Uterus (tissue), 3 donors: ENCODE measurements at regions not wholly inside any gene's neighbourhood (a gene's known extent, or its start where the extent isn't known, plus 50 kb on each side); places are given as distances from the start of the nearest gene placed in this dataset.

Experiments used
- DNase-seq, 2 donors: peaks; one replicate each; pipeline ENCODE4 v3.0.0-alpha.2; 2019 to 2020
- H3K27ac ChIP-seq, 2 donors: fragments of 200-600 bp; sonication (generic); 1 replicate in 1 of 2; 2 replicates in 1 of 2; pipeline ENCODE4 v1.5.1; 2016 to 2018
- H3K27me3 ChIP-seq, 2 donors: fragments of 200-600 bp; sonication (generic); one replicate each; pipeline ENCODE4 v1.5.1; 2018 to 2019; ENCODE audit warnings: control low read depth in 1 of 2
- H3K36me3 ChIP-seq, 2 donors: fragments of 200-600 bp; sonication (generic); one replicate each; pipeline ENCODE4 v1.5.1; 2019; ENCODE audit warnings: control low read depth in 1 of 2
- H3K4me1 ChIP-seq, 2 donors: fragments of 200-600 bp; sonication (generic); one replicate each; pipeline ENCODE4 v1.5.1; 2018 to 2019; ENCODE audit warnings: control low read depth in 1 of 2
- H3K4me3 ChIP-seq, 2 donors: fragments of 200-600 bp; sonication (generic); 1 replicate in 1 of 2; 2 replicates in 1 of 2; pipeline ENCODE4 v1.5.1; 2018 to 2019; ENCODE audit warnings: mild to moderate bottlenecking in 1 of 2
- H3K9me3 ChIP-seq, 2 donors: fragments of 200-600 bp; sonication (generic); one replicate each; pipeline ENCODE4 v1.5.1; 2019; ENCODE audit warnings: control low read depth in 1 of 2
- POLR2A ChIP-seq, 2 donors: fragments of 450-650 bp; IDR thresholded peaks; one replicate each; pipeline ENCODE4 v1.6.1; 2016; ENCODE audit warnings: antibody characterized with exemption in 2 of 2, mild to moderate bottlenecking in 1 of 2, moderate library complexity in 1 of 2
- intact Hi-C: fragments of 100-400 bp; cut with DNase I; formaldehyde crosslinking; loops from one replicate; pipeline ENCODE4 v1.15.1; 2023; ENCODE audit warnings: low total_unique reads
- TF ChIP-seq, protein P1 (sequence below), 4 experiments: fragments of 200-600 bp in 2 of 4; fragments of 450-650 bp in 2 of 4; sonication (generic) in 2 of 4; IDR thresholded peaks; one replicate each; pipeline ENCODE4 v1.5.1; 2016 to 2019; ENCODE audit warnings: antibody characterized with exemption in 4 of 4, mild to moderate bottlenecking in 2 of 4, moderate library complexity in 1 of 4
- donor health status: DM: yes; HTN: yes; CAD: no.

DNA sequence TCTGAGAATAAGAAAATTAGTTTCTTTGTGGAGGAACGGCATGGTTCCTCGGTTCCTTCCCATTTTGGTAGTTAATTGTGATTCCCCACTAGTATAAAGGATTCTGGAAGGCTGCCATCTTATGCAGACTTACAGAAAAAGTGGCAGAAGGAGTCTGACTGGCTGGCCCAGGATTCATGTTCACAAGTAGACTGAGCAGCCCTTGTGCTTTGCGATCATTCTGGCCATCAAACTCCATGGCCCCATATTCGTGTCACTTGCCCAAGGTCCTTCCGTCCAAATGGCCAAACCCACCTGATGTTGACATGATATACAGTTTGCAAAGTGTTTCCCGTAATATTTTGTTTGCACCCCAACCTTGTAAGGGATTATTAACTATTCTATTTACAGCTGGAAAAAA, 297.2 kb upstream of the AMIGO2 start:
- intact Hi-C loops: no loop called here
- TF ChIP-seq, protein P1, sequence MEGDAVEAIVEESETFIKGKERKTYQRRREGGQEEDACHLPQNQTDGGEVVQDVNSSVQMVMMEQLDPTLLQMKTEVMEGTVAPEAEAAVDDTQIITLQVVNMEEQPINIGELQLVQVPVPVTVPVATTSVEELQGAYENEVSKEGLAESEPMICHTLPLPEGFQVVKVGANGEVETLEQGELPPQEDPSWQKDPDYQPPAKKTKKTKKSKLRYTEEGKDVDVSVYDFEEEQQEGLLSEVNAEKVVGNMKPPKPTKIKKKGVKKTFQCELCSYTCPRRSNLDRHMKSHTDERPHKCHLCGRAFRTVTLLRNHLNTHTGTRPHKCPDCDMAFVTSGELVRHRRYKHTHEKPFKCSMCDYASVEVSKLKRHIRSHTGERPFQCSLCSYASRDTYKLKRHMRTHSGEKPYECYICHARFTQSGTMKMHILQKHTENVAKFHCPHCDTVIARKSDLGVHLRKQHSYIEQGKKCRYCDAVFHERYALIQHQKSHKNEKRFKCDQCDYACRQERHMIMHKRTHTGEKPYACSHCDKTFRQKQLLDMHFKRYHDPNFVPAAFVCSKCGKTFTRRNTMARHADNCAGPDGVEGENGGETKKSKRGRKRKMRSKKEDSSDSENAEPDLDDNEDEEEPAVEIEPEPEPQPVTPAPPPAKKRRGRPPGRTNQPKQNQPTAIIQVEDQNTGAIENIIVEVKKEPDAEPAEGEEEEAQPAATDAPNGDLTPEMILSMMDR (IDR thresholded peaks at IDR 0.05): no peak
- no peak for TF ChIP-seq POLR2A (IDR thresholded peaks at IDR 0.05)
- Histone ChIP-seq H3K27me3 (no peaks in the 10 kb centered on the region), H3K9me3 (no peaks in the 10 kb centered on the region), H3K27ac (peak overlapping the region; percentile 83 to 86), H3K4me1 (peaks cover 0 to 9% of the 10 kb centered on the region in 2 donors), H3K4me3 (no peak overlapping the region), H3K36me3 (no peaks in the 10 kb centered on the region)
- DNase-seq: no peak

DNA sequence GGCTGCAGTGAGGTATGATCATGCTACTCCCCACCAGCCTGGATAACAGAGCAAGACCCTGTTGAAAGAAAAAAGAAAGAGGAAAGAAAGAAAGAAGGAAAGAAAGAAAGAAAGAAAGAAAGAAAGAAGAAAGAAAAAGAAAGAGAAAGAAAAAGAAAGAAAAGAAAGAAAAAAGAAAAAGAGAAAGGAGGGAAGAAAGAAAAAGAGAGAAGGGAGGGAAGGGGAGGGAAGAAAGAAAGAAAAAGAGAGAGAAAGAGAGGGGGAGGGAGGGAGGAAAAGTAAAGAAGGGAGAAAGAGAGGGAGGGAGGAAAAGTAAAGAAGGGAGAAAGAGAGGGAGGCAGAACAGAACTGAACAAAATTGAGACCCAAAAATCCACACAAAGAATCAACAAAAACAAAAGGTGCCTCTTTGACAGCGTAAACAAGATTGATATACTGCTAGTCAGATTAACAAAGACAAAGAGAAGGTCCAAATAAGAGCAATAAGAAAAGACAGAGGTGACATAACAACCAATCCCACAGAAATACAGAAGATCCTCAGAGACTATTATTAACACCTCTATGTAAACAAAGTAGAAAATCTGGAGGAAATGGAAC, 293.9 kb upstream of the AMIGO2 start:
- Histone ChIP-seq H3K9me3 (no peaks in the 10 kb centered on the region), H3K27ac (no peak overlapping the region), H3K27me3 (no peaks in the 10 kb centered on the region), H3K4me1 (peaks cover 0 to 9% of the 10 kb centered on the region in 2 donors), H3K36me3 (no peaks in the 10 kb centered on the region), H3K4me3 (no peak overlapping the region)
- DNase-seq: no peak
- intact Hi-C loops: no loop called here
- TF ChIP-seq, protein P1 (IDR thresholded peaks at IDR 0.05): no peak
- TF ChIP-seq POLR2A (IDR thresholded peaks at IDR 0.05): no peak

DNA sequence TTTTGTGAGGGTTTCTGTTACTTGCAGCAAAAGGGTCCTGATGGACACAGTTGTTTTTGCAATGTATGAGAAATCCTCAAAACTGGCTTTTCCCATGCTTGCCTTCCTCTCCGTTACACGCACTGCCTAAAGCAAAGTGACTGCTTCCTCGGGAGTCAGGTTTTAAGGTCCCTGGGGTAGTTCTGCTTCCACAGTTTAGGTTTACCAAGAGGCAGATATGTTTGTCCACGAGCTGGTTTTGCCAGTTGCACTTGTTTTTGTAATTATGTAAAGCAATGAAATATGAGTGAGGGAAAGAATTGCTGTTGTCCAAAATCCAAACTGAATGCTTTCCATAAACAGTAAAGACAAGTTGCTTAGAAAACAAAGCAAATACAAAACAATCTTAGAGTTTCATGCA, 290.7 kb upstream of the AMIGO2 start:
- Histone ChIP-seq H3K36me3 (no peaks in the 10 kb centered on the region), H3K9me3 (no peaks in the 10 kb centered on the region), H3K27me3 (no peaks in the 10 kb centered on the region), H3K4me3 (no peak overlapping the region), H3K27ac (no peak overlapping the region), H3K4me1 (no peaks in the 10 kb centered on the region)
- TF ChIP-seq POLR2A (IDR thresholded peaks at IDR 0.05): no peak
- no peak for DNase-seq
- intact Hi-C loops: no loop called here

DNA sequence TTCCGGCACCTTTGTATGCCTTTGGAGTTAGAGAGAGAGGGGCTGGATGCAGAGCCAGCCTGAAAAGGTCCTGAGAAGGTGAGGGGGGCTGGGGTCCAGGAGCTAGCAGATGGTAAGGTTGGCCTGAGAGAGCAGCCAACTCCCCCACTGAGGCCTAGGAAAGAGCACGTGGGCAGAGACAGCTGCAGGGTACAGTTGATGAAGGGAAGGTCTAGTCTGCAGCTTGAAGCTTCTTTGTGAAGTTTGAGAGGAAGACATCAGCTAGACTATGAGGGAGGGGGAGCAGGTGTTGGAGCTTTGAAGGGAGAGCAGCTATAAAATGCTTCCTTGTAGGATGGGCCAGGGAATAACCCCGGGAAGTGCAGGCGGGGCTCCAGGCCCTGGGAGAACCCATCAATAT, 289.3 kb upstream of the AMIGO2 start:
- Histone ChIP-seq H3K27ac (no peak overlapping the region), H3K9me3 (no peaks in the 10 kb centered on the region), H3K36me3 (no peaks in the 10 kb centered on the region), H3K4me1 (no peaks in the 10 kb centered on the region), H3K4me3 (no peak overlapping the region), H3K27me3 (no peaks in the 10 kb centered on the region)
- no peak for TF ChIP-seq POLR2A (IDR thresholded peaks at IDR 0.05)
- TF ChIP-seq, protein P1 (IDR thresholded peaks at IDR 0.05): no peak
- DNase-seq: no peak
- intact Hi-C loops: no loop called here

DNA sequence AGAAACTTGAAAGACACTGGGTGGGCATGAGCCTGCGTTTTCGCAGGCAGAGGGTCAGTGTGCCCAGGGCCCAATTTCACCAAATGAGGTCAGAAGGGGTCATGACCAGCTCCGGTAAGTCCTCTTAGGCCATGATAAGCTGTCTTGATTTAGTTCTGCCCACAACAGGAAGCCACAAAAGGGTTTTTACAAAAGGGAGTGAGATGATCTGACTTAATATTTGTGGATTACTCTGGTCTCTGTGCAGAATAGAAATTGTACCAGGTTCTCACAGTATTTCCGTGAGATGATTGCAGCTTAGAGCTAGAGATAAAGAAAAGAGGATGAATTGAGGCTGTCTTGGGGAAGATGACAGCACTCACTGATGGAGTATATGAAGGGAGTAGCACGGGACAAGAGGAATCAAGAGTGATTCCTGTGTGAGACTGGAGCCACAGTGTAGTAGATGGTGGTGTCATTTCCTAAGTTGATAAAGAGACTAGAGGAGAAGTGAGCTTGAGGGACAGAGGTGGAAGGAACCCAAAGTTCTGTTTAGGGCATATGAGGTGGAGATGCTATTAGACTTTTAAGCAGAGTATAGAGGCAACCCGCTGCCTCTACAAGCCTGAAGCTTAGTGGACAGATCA, 288.3 kb upstream of the AMIGO2 start:
- H3K4me1 ChIP-seq: no peaks in the 10 kb centered on the region
- intact Hi-C loops: no loop called here
- TF ChIP-seq, protein P1 (IDR thresholded peaks at IDR 0.05): no peak
- TF ChIP-seq POLR2A (IDR thresholded peaks at IDR 0.05): no peak
- no peaks in the 10 kb centered on the region for H3K36me3 ChIP-seq
- DNase-seq: no peak
- H3K9me3 ChIP-seq: no peaks in the 10 kb centered on the region
- H3K27ac ChIP-seq: peak overlapping the region in 1 of 2 donors; percentile 28
- H3K4me3 ChIP-seq: no peak overlapping the region
- H3K27me3 ChIP-seq: no peaks in the 10 kb centered on the region
